ENCODE measurements at regions not wholly inside any gene's neighbourhood (a gene's known extent, or its start where the extent isn't known, plus 50 kb on each side); places are given as distances from the start of the nearest gene placed in this dataset.

DNA sequence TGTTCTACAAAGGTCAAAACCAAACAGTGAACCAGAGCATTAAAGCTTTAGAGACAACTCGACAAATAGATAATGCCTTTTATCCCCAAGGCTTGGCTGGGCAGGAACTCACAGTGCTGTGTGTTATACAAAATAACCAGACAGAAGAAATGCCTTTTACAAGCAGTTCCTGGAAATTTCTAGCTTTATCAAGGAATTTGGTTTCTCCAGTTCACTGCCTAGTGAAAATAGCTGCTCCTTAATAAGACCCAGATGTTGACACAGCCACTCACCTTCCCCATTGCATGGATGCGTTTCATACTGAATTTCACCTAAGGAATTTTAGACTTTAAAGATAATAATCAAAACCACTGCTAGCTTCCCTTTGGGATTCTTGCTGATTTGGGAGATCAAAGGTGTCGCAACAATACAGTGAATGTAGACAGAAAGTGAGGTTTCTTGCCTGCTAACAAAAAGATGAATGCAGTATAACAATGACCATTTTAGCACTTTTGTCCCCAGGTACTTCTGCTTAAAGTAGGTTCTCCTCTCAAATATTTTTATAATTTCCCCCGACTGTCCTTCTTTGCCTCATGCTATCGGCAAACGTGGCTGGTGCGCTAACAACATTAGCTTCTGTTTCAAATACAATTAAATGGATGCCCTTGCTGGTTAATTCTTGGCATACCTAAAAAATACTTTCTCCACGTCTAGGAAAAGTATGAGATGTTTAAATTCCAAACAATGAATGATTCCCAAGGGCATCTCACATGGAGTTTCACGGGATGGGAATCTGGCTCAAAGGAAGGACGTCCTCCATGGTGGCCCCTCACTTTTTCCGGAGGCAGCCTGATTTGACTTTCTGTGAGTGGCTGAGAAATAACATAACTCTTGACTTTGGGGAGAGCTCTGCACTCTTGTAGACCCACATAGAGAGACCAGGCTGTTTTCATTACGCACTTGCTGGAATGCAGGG lies 162.4 kb downstream of the C12orf75 start:
- TF ChIP-seq, protein P1, sequence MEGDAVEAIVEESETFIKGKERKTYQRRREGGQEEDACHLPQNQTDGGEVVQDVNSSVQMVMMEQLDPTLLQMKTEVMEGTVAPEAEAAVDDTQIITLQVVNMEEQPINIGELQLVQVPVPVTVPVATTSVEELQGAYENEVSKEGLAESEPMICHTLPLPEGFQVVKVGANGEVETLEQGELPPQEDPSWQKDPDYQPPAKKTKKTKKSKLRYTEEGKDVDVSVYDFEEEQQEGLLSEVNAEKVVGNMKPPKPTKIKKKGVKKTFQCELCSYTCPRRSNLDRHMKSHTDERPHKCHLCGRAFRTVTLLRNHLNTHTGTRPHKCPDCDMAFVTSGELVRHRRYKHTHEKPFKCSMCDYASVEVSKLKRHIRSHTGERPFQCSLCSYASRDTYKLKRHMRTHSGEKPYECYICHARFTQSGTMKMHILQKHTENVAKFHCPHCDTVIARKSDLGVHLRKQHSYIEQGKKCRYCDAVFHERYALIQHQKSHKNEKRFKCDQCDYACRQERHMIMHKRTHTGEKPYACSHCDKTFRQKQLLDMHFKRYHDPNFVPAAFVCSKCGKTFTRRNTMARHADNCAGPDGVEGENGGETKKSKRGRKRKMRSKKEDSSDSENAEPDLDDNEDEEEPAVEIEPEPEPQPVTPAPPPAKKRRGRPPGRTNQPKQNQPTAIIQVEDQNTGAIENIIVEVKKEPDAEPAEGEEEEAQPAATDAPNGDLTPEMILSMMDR (IDR thresholded peaks at IDR 0.05): no peak
- no peak for TF ChIP-seq POLR2A (IDR thresholded peaks at IDR 0.05)

Data from uterus (tissue), 2 donors.